Peyer's patch (tissue), 4 donors: ENCODE measurements at regions not wholly inside any gene's neighbourhood (a gene's known extent, or its start where the extent isn't known, plus 50 kb on each side); places are given as distances from the start of the nearest gene placed in this dataset.

Experiments
- DNase-seq, 3 donors: peaks; one replicate each; pipeline ENCODE4 v3.0.0-alpha.2; 2017 to 2019
- H3K27ac ChIP-seq, 4 donors: fragments of 200-600 bp; sonication (generic); one replicate each; pipeline ENCODE4 v1.5.1; 2016 to 2019
- H3K27me3 ChIP-seq, 2 donors: fragments of 200-600 bp; sonication (generic); one replicate each; pipeline ENCODE4 v1.5.1; 2019
- H3K36me3 ChIP-seq, 3 donors: fragments of 200-600 bp; sonication (generic); one replicate each; pipeline ENCODE4 v1.5.1; 2016 to 2019
- H3K4me1 ChIP-seq, 4 donors: fragments of 200-600 bp; sonication (generic); one replicate each; pipeline ENCODE4 v1.5.1; 2016 to 2019
- H3K4me3 ChIP-seq, 4 donors: fragments of 200-600 bp; sonication (generic); 1 replicate in 3 of 4; 2 replicates in 1 of 4; pipeline ENCODE4 v1.5.1; 2016 to 2019; ENCODE audit warnings: mild to moderate bottlenecking in 1 of 4
- H3K9me3 ChIP-seq, 4 donors: fragments of 200-600 bp; sonication (generic); one replicate each; pipeline ENCODE4 v1.5.1; 2016 to 2019; ENCODE audit warnings: mild to moderate bottlenecking in 1 of 4
- POLR2A ChIP-seq, 2 donors: fragments of 450-650 bp; IDR thresholded peaks; one replicate each; pipeline ENCODE4 v1.5.1; 2017; ENCODE audit warnings: antibody characterized with exemption in 2 of 2, mild to moderate bottlenecking in 2 of 2, moderate library complexity in 2 of 2
- TF ChIP-seq, protein P1 (sequence below), 6 experiments: fragments of 450-650 bp in 4 of 6; fragments of 200-600 bp in 2 of 6; sonication (generic) in 1 of 6; IDR thresholded peaks; one replicate each; pipeline ENCODE4 v1.5.1; 2017 to 2019; ENCODE audit warnings: antibody characterized with exemption in 6 of 6, mild to moderate bottlenecking in 3 of 6, moderate library complexity in 1 of 6

DNA sequence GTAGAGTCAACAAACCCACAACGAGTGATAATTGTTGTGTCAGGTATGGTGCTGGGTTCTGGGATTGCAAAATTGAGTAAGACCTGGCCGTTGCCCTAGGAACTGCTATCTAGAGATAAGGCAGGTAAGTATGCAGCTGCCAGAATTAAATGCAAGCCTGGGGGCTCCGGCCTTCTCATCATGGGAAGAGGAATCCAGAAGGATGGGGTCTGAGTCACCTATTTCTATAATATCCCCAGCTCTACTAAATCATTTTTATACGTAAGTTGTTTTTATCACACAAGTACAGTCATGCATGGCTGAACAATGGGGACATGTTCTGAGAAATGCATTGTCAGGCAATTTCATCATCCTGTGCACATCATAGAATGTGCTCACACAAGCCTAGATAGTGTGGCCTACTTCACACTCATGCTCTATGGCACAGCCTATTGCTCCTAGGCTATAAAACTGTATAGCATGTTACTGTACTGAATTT lies 203.0 kb downstream of the KLF5 start:
- no peak overlapping the region for H3K4me3 ChIP-seq
- H3K36me3 ChIP-seq = no peaks in the 10 kb centered on the region
- no peak for DNase-seq
- no peaks in the 10 kb centered on the region for H3K27me3 ChIP-seq
- H3K27ac ChIP-seq = no peak overlapping the region
- peaks cover 0 to 22% (median 1%) of the 10 kb centered on the region in 4 donors for H3K4me1 ChIP-seq
- TF ChIP-seq, protein P1, sequence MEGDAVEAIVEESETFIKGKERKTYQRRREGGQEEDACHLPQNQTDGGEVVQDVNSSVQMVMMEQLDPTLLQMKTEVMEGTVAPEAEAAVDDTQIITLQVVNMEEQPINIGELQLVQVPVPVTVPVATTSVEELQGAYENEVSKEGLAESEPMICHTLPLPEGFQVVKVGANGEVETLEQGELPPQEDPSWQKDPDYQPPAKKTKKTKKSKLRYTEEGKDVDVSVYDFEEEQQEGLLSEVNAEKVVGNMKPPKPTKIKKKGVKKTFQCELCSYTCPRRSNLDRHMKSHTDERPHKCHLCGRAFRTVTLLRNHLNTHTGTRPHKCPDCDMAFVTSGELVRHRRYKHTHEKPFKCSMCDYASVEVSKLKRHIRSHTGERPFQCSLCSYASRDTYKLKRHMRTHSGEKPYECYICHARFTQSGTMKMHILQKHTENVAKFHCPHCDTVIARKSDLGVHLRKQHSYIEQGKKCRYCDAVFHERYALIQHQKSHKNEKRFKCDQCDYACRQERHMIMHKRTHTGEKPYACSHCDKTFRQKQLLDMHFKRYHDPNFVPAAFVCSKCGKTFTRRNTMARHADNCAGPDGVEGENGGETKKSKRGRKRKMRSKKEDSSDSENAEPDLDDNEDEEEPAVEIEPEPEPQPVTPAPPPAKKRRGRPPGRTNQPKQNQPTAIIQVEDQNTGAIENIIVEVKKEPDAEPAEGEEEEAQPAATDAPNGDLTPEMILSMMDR (IDR thresholded peaks at IDR 0.05) = no peak
- TF ChIP-seq POLR2A (IDR thresholded peaks at IDR 0.05) = no peak
- no peaks in the 10 kb centered on the region for H3K9me3 ChIP-seq

DNA sequence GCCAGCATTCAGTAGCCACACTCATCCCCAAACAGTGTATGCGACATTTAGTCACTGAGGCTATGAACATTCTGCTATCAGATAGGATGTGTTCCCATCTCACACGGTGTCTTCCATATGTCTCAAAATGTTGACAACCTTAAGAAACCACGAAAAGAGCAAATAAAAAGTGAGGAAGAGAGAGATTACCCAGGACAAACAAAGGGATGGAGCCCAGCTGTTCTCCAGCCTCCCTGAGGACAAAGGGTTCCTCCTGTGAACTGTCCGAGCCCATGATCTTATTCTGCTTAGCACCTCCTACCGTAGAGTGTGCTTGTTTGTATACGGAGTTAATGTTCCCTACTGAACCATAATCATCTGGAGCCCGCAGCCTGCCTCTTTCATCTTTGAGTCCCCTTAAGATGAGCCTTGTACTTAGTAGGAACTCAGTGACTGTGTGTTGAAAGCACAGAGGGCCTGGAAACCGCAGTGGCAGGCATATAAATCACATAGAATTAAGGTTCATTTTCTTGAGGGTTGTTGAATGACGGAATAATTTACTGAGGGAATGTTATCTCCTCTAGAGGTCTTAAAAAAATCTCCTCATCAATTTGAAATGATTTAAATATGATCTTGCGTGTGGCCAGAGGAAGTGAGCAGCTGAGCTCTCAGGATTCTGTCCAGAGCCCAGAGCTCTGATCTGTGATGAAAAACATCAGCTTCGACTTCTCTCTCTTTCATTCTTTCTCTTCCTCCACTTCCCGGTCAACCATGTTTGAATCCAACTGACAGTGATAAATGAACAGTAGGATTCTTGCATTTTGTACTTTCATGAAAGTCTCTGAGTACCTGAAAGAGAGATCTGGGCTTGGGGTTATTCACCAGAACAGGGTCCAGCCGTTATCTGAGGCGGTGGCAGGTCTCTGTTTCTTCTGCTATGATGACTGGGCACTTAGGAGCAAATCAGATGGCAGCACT lies 200.5 kb downstream of the KLF5 start:
- TF ChIP-seq, protein P1 (IDR thresholded peaks at IDR 0.05) = no peak
- no peak for TF ChIP-seq POLR2A (IDR thresholded peaks at IDR 0.05)
- no peak overlapping the region for H3K4me3 ChIP-seq
- no peaks in the 10 kb centered on the region for H3K36me3 ChIP-seq
- no peaks in the 10 kb centered on the region for H3K27me3 ChIP-seq
- H3K4me1 ChIP-seq = peaks cover 0 to 3% (median 0%) of the 10 kb centered on the region in 4 donors
- DNase-seq = no peak
- H3K9me3 ChIP-seq = no peaks in the 10 kb centered on the region
- H3K27ac ChIP-seq = no peak overlapping the region

DNA sequence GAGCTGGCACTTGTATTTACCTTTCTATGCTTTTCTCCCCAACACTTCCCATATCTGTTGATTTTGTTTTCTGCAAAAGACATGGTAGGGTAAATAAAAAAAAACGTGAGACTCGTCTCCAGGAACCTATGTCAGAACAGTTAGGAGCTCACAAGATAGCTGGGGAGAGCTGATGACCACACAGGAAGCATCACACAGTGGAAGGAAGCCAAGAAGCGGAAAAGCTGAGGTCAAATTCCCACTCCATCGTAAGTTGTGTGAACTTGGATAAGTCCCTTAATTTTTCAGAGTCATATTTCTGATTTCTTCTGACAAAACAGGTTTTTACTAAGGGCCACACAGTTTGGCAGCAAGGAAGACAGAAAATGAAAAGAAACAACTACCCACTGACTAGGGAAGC lies 199.6 kb downstream of the KLF5 start:
- H3K27ac ChIP-seq = no peak overlapping the region
- DNase-seq = no peak
- H3K4me3 ChIP-seq = no peak overlapping the region
- no peak for TF ChIP-seq POLR2A (IDR thresholded peaks at IDR 0.05)
- TF ChIP-seq, protein P1 (IDR thresholded peaks at IDR 0.05) = no peak
- H3K4me1 ChIP-seq = no peaks in the 10 kb centered on the region
- no peaks in the 10 kb centered on the region for H3K27me3 ChIP-seq
- H3K9me3 ChIP-seq = no peaks in the 10 kb centered on the region
- H3K36me3 ChIP-seq = no peaks in the 10 kb centered on the region

DNA sequence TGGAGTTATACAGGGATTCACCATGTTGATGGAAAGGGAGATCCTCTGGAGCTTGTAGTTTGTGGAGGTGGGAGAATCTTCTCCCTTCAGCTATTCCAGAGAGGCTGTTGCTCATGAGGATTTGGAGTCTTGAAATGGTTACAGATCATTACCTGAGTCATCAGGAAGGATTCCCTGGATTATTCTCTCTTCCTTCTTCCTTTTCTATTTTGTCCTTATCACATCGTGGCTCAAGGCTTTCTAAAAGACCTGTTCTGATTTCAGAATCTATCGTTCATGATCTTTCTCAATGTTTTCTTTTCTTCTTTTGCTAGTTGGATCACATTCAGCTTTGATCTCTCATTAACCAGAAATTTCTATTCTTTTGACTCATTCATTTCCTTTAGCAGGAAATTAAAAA lies 196.0 kb downstream of the KLF5 start:
- no peak for DNase-seq
- no peaks in the 10 kb centered on the region for H3K9me3 ChIP-seq
- H3K27me3 ChIP-seq = no peaks in the 10 kb centered on the region
- H3K4me3 ChIP-seq = no peak overlapping the region
- H3K4me1 ChIP-seq = no peaks in the 10 kb centered on the region
- no peak overlapping the region for H3K27ac ChIP-seq
- no peak for TF ChIP-seq POLR2A (IDR thresholded peaks at IDR 0.05)
- H3K36me3 ChIP-seq = no peaks in the 10 kb centered on the region

DNA sequence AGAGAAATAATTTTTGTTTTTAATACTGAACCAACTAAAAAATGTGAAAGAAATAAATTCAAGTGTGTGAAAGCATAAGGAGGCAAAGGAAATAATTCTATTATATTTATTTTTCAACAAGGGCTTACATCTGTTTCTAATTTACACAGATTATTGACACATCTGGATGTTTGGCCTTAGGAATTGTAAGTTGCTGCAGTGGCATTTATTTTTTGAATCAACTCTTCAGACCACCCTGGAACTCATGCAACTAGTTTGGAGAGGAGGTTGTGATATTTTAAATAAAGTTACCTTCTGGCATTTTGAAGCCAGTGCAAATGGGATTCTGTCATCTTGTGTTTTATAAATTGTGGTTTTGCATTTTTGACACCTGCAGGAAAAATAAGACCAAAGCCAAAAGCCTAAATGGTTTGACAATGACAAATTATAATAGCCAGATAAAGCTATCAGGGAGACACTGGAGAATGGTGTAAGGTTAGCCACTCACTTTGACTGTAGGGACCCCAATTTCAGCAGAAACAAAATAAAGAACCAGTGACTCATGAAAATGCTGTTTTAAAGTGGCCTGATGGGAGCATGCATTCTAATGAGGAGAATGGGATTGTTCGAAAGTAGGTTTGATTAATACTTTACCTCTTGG lies 192.9 kb downstream of the KLF5 start:
- Histone ChIP-seq H3K4me3 (no peak overlapping the region), H3K4me1 (peaks cover 0 to 8% (median 0%) of the 10 kb centered on the region in 4 donors), H3K36me3 (no peaks in the 10 kb centered on the region), H3K27me3 (no peaks in the 10 kb centered on the region), H3K27ac (no peak overlapping the region), H3K9me3 (no peaks in the 10 kb centered on the region)
- no peak for DNase-seq
- TF ChIP-seq, protein P1 (IDR thresholded peaks at IDR 0.05) = no peak
- TF ChIP-seq POLR2A (IDR thresholded peaks at IDR 0.05) = no peak

DNA sequence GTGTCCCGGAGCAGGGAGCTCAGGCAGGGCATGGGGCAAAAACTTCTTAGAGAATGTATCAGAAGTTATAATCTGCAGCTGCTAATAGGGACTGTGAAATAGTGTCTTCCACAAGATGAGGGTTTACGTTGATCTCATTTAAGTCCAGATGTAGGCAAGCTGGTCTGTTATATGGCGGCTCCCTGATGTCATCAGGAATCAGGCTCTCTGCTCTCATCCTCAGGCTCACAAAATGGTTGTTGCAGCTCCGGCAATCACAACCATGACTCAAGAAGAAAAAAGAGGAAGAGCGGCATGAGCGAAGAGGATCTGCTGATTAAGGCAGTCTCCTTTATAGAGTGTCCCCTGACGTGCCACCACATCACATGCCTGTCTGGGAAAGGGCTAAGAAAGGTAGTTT lies 191.3 kb downstream of the KLF5 start:
- H3K9me3 ChIP-seq = no peaks in the 10 kb centered on the region
- no peak for TF ChIP-seq POLR2A (IDR thresholded peaks at IDR 0.05)
- TF ChIP-seq, protein P1 (IDR thresholded peaks at IDR 0.05) = no peak
- no peak overlapping the region for H3K4me3 ChIP-seq
- H3K27ac ChIP-seq = no peak overlapping the region
- DNase-seq = no peak
- no peaks in the 10 kb centered on the region for H3K27me3 ChIP-seq
- no peaks in the 10 kb centered on the region for H3K36me3 ChIP-seq
- peaks cover 0 to 8% (median 0%) of the 10 kb centered on the region in 4 donors for H3K4me1 ChIP-seq
